CD1c-positive myeloid dendritic cell (primary cell): ENCODE measurements at regions not wholly inside any gene's neighbourhood (a gene's known extent, or its start where the extent isn't known, plus 50 kb on each side); places are given as distances from the start of the nearest gene placed in this dataset.
"Not testable (repeated sequence)": the region's sequence is repeated elsewhere in the genome, so short reads cannot be mapped to it uniquely, and the experiment has no call there.

ENCODE experiments used
- DNase-seq: peaks from one replicate; pipeline ENCODE4 v3.0.0-alpha.2; 2016; ENCODE audit errors: extremely low spot score

DNA sequence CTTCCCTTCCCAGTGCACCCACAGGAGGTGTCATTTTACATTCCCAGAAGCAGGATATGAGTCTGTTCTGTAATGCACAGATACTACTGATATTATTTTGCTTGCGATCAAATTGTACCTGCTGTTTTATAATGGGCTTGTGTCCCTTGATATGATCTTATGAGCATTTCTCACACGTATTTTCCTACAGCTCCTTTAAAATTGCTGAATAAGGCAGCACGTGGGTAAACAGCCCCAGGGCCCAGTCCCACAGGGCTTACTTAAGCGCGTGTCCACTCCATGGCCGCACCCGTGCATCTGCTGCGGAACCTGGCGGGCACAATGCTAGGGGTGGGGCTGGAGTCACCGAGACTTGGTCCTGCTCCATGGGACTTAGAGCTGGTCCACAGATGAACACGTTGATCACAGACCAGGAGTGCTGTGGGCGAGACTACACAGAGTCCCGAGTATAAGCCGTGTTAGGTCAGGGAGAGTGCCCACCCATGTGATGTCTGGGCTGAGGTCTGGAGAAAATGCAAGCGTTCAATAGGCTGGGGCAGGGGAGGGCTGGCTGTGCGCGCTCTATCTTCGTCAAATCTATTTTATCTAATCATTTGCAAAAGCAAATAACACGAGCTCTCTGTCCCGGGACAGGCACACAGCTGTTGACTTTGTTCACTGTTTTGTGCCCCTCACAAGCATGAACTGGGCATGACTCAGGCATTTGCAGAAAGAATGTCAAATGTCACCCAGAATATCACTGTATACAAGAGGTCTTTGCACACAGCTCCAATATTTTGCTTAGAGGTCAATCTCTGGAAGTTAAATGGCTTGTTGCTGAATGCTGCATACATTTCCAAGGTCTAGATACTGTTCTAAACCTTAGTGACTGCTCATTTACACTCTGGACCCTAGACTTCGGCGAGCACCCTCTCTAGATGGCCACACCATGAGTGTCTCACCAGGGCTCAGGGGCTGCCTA, 119.3 kb downstream of the CRYAA start:
- DNase-seq, result no peak

DNA sequence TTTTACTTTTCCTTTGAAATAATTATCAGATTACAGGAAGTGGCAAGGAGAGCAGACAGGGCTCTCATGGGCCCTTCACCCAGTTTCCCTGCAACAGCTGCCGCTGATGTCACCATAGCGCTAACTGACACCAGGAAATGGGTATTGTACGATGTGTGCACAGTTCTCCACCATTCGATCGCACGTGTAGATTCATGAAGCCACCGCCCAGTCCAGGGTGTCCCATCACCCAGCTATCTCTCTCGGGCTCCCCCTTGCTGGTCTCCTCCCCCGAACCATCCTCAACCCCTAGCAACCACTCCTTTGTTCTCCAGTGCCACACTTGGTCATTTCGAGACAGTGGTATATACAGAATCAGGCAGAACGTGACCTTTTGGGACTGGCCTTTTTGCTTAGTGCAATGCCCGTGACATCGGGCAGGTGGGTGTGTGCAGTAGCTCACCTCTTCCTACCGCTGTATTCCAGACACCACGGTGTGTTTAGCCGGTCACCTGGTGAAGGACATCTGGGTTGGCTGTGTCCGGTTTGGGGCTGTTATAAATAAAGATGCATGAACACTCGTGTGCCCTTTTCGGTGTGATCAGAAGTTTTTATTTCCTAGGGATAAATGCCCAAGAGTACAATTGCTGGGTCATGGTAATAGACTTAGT, 118.4 kb downstream of the CRYAA start:
- DNase-seq, result peak; percentile 10

DNA sequence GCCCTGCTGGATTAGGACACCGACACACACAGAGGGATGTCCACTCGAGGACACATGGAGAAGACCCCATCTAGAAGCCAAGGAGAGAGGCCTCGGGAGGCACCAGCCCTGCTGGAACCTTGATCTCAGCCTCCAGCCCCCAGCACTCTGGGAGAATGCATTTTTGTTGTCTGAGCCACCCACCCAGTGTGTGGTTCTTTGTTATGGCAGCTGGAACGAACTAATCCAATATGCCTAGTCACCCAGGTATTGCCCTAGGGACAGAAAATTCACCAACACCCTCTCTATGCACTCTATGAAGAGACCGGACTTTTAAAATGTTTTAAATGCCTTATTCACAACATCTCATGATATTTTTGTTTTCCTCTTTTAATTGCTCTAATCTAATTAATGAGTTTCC, 117.4 kb downstream of the CRYAA start:
- DNase-seq, result no peak

DNA sequence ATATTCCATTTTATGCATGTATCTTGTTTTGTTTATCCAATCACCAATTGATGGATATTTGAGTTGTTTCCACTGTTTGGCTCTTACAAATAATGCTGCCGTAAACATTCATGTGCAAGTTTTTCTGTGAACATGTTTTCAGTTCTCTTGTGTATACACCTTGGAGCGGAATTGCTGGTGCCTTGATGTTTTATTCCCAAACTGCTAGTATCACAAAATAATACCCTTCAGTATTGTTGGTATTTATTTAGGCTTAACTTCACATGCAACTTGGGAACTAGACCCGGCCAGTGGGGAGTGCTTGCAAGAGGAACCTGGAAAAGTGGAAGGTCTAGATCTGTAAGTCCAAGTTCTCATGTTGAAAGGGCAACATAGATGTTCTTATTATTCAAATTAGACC, 115.9 kb downstream of the CRYAA start:
- no peak for DNase-seq

DNA sequence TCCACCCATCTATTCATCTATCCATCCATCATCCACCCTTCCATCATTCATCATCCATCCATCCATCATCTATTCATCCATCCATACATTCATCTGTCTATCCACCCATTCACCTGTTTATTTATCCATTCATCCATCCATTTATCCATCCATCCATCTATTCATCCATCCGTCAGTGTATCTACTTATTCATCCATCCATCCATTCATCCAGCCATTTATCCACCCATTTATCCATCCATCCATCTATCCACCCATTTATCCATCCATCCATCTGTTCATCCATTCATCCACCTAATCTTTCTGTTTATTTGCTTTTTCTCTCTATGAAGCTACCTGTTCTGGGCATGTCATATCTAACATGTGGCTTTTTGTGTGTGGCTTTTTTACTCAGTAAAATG, 115.4 kb downstream of the CRYAA start:
- DNase-seq, result no peak

DNA sequence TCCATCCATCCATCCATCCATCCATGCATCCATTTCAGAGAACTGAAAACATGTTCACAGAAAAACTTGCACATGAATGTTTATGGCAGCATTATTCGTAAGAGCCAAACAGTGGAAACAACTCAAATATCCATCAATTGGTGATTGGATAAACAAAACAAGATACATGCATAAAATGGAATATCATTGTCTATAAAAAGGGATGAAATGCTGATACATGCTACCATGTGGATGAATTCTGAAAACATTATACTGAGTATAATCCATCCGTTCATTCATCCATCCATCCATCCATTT, 115.1 kb downstream of the CRYAA start:
- DNase-seq, result not testable (repeated sequence)

DNA sequence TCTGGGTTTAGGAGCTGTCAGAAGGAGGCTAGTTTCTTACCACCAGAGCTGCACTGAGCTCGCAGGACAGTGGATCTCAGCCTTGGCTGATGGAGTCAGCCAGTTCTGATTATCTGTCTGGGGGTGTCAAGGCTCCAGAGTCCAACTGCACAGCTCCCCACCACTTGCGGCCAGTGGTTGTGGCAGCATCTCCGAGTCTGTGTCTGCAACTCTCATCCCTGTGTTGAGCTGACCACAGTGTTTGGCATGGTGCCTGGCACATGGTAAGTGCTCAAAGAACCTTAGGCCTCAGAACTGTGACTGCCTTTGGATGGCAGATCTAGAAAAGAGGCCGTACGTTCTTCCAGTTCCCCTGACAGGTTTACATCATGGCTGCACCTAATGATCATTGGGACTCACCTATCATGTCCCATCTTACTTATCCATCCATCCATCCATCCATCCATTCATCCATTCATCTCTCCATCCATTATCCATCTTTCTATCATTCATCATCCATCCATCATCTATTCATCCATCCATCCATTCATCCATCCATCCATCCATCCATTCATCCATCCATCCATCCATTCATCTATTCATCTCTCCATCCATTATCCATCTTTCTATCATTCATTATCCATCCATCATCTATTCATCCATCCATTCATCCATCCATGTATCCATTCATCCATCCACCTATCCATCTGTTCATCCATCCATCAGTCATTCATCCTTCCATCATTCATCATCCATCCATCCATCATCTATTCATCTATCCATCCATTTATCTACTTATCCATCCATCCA, 114.5 kb downstream of the CRYAA start:
- DNase-seq, result no peak

DNA sequence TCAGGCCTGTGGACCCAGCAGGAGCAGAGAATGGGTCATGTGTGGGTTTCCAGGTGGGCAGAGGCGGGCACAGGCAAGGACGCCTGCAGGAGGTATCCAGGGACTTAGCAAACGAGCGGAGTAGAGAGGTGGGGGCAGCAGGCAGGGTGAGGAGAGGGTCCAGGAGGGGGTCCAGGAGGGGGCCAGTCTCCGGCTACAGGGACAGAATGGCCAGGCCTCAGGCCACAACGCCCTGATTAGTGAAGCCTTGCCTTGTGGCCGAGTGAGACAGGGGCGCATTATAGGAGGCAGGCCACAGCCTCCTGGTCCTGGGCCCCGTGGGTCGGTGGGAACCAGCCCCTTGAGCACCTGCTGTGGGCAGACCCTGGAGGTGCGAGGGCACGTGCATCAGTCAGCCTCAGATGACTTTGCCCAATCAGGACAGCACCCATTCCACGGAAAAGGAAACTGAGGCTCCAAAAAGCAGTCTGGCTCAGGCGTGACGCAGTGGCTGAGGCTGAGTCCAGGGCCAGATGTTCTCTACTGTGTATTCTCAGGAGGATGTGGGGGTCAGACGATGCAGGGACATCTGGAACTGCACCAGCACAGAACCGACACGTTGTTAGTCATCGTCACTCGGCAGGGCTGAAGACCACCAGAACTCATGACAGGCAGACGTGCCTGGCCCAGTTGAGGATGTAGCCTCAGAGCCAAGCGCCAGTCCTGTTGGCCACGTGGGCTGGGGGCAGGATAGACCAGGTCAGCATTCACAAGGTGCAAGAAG, 113.7 kb downstream of the CRYAA start:
- no peak for DNase-seq

DNA sequence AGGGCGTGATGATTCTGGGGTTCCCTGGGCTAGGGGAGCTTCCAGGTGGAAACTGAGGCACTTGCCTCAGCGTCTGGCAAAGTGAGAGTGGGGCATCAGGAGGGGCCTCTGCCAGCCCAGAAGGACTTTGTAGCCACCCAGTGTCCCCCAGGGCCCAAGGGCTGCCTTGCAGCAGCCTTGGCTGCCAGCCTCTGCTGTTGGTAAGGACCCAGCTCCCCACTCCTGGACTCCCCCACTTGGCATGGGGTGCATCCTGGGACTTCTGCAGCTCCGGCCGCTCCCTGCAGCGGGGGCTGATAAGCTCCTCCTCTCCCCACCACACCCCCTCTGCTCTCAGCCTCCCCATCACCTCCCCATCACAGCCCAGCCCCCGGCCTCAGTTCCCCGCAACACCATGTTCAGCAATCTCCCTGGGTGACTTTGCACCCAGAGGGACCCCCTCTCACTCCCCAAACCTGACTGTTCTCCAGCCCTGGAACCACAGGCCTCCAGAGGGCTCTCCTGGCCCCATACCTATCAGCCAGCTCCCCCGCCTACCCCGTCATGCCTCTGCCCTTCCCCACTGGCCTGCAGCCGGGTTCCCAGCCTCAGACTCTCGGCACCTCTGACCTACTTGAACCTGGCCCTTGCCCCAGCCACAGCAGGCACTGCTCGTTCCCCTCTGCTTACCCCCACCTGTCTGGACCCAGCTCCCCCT, 113.0 kb downstream of the CRYAA start:
- DNase-seq, result no peak

DNA sequence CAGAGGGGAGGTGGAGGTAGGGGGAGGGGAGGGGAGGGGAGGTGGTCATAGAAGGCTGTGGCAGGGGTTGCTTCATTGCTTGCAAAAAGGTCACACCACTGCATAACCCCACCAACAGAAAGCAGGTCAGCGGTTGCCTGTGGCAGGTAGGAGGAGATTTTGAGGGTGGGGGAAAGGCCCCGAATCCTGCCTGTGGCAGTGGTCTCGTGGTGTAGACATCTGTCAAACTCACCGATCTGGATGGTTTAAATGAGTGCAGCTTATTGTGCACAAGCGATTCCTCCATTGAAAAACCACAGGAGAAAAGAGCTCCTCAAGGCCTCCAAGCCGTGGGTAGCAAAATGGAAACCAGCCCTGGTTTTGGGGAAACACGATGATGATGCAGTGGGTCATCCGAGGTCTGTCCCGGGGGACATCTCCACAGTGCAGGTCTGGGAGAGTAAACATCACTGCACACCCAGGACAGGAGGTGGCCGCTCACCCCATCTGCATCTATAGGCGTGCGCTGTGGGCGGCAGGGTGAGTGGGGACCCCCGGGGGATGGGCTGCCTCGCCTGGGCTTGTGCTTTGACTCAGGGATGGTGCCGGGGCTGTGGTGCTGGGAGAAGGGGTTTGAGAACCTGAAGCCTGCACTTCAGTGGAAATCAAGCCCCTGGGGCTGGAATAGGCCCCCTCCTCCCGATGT, 112.3 kb downstream of the CRYAA start:
- DNase-seq, result no peak

DNA sequence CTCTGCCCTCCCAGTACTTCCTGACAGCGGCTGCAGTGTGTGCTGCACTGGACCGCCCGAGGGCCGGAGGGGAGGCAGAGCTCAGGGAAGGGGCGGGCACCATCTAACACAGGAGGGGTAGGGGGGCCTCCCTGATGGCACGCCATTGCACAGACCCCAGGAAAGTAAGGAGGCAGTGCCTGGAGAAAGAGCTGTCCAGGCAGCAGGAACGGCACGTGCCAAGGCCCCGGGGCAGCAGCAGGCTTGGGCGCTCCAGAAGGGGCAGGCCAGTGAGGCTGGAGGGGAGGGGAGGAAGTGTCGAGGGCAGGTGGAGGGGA, 110.7 kb downstream of the CRYAA start:
- no peak for DNase-seq

DNA sequence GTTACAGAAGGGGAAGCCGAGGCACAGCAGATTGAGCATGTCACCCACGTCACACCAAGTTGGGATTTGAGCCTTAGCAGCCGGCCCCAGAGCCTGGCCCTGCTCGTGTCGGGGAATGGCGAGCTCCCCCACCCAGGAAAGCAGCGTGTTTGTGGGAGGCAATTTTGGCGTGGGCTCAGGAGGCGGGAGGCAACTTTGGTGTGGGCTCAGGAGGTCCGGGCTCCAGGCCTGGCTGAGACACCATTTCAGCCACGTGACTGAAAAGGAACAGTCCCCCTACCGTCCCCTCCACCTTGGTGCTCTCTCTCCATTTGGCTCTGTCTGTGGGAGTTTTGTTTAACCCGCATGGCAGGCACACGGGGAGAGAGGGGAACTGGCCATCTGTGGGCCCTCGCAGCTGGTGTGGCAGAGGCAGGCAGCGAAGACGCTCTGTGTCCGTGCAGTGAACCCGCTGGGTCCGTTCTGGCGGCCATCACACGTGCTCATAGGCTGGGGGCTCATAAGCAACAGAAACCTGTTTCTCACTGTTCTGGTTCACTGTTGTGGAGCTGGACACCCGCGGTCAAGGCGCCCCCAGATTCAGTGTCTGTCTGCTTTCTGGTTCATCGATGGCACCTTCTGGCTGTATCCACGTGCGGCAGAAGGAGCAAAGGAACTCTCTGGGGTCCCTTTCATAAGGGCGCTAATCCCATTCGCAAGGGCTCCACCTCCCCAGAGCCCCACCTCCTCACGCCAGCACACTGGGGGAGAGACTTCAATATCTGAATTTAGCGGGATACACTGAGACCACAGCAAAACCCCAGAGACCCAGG, 110.2 kb downstream of the CRYAA start:
- no peak for DNase-seq

DNA sequence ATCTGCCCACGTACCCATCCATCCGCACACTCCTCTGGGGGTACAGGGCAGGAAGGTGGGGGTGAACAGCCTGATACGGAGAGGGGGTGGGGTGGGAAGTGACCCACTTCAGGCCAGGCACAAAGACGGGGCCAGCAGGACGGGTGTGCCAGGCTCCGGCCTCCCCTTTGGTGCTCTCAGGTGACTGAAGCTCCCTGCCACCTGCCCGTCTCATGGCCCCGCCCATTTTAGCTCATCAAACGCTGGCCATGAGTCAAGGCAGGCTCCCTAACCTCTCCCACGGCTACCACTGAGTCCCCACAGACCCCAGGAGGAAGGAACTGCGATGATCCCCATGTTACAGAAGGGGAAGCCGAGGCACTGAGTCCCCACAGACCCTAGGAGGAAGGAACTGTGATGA, 109.6 kb downstream of the CRYAA start:
- no peak for DNase-seq

DNA sequence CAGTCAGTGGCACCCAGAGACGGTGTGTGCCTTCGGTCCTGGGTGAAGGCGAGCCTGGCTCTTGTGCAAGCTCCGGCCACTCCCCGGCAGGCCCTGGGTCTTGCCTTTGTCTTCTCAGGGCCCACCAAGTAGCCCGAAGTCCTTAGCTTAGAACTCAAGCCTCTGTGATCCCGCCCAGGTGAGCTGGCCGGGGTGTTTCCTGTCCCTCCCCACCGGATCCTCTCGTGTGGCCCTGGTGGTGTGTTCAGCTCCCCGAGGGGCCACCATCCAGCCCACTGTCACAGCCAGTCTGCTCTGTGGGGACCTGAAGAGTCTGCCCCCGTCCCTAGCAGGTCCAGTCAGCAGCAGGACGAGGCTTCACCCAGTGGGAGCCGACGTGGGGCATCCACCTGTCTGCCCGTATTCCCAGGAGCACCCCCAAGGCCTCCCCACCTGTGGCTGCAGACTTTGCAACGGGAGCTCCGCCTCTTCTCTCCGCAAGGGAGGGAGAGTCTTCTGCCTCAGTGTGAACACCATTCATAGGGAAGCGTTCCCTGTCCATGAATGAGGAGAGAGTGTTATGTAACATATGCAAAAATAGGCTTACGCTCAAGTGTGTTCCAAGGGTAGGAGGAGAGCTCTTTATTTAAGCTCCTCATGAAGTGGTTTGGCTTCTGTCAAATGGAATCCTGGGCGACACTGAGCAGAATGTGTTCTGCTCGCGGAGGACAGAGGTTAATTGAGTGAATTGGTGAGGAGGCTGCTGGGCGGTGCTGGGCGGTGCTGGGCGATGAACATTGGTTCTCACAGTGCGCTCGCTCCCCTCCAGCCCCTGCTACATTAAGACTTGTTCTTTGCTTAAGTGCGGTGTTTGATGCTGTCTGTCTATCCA, 108.9 kb downstream of the CRYAA start:
- no peak for DNase-seq

DNA sequence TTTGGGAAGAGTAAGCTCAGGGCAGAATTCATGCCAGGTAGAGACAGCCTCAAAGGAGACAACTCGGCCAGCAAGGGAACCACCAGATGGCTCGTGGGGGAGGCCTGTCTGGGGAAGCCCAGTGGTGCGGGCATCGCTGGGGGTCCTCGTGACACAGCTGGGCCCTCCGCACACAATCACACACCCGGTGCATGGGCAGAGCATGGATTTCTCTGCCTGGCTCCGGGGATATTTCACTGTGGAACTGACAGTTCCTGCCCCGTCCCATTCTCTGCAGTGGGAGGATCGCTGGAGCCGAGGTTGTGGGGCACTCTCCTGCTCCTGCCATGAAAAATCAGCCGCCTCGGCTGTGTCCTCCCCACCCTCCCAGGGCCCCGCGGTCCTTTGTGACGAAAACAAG, 108.0 kb downstream of the CRYAA start:
- DNase-seq, result no peak

DNA sequence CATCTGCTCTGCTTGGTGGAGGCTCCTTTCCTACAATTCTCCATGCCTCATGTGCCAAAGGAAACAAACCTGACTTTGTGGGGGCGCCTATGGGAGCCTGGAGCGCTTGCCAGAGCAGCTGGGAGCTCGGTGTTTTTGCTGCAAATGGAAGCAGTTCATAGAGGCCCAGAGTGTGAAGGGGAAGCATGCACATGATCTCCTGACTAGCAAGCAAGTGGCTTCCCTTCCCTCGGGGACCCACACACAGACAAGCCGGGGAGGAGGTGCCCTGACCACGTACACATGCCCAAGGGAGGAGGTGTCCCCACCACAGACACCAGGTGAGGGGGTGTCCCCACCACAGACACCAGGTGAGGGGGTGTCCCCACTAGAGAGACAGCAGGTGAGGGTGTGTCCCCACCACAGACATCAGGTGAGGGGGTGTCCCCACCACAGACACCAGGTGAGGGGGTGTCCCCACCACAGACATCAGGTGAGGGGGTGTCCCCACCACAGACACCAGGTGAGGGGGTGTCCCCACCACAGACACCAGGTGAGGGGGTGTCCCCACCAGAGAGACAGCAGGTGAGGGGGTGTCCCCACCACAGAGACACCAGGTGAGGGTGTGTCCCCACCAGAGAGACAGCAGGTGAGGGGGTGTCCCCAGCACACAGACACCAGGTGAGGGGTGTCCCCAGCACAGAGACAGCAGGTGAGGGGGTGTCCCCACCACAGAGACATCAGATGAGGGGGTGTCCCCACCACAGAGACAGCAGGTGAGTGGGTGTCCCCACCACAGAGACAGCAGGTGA, 106.8 kb downstream of the CRYAA start:
- no peak for DNase-seq

DNA sequence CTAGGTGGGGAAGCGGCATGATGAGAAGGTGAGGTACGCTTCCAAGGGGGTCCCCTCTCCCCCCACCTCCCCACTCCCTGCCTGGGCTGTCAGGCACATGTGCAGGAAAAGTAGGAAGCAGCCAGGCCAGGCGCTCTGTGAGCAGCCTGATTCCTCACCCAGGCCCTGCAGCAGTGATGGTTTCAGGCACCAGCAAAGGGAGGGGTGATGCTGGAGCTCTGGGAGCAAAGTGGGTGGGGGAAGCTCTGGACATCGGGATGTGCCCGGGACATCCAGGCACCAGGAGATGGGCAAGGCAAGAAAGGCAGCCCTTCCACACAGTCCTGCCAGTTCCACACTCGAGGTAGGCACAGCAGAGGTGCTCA, 106.1 kb downstream of the CRYAA start:
- no peak for DNase-seq
